Left ventricle myocardium inferior (tissue), 1 donor: ENCODE measurements at regions not wholly inside any gene's neighbourhood (a gene's known extent, or its start where the extent isn't known, plus 50 kb on each side); places are given as distances from the start of the nearest gene placed in this dataset.

ENCODE experiments used
- DNase-seq: peaks from one replicate; pipeline ENCODE4 v3.0.0-alpha.2; 2020
- H3K27ac ChIP-seq: fragments of 200-600 bp; replicated peaks from 2 replicates; pipeline ENCODE4 v1.8.0; 2021
- H3K27me3 ChIP-seq: fragments of 200-600 bp; 2 replicates; pipeline ENCODE4 v1.8.0; 2021; ENCODE audit warnings: low read depth
- H3K36me3 ChIP-seq: fragments of 200-600 bp; 2 replicates; pipeline ENCODE4 v1.8.0; 2021
- H3K4me1 ChIP-seq: fragments of 200-600 bp; 2 replicates; pipeline ENCODE4 v1.8.0; 2021
- H3K4me3 ChIP-seq: fragments of 200-600 bp; 2 replicates; pipeline ENCODE4 v1.8.0; 2021; ENCODE audit warnings: mild to moderate bottlenecking, moderate library complexity
- H3K9me3 ChIP-seq: fragments of 200-600 bp; replicated peaks from 2 replicates; pipeline ENCODE4 v1.8.0; 2021
- intact Hi-C: fragments of 100-400 bp; cut with micrococcal nuclease; formaldehyde crosslinking; loops from one replicate; pipeline ENCODE4 v1.11.0; 2022
- TF ChIP-seq, protein P1 (sequence below): fragments of 200-600 bp; IDR thresholded peaks from 2 replicates; pipeline ENCODE4 v1.8.0; 2021; ENCODE audit warnings: antibody characterized with exemption, mild to moderate bottlenecking, borderline replicate concordance
- donor health status: DM: no; HTN: yes; CAD: no; lungs with severe emphysema.

DNA sequence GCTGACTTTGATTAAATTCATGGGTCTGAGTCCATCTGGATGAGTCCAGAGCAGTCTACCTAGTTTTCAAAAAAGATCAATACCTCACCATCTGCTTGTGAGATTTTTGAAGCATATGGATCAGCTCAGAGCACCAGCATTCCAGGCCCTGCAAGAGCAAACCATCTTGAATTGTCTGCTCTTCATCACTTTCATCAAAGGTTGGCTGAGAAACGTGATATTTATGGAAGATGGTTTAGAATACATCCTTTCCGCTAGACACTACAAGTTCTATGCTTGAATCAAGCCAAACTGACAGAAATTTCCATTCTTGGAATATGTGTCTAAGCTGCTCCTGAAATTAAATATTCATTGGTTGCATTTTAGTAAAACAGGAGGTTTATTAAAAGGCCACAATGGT, 190.3 kb downstream of the KCNRG start:
- Histone ChIP-seq H3K36me3 (no peaks in the 10 kb centered on the region), H3K27me3 (no peaks in the 10 kb centered on the region), H3K27ac (no peak overlapping the region), H3K4me3 (no peak overlapping the region), H3K4me1 (peaks cover 19% of the 10 kb centered on the region), H3K9me3 (no peaks in the 10 kb centered on the region)
- intact Hi-C loops: no loop called here
- TF ChIP-seq, protein P1, sequence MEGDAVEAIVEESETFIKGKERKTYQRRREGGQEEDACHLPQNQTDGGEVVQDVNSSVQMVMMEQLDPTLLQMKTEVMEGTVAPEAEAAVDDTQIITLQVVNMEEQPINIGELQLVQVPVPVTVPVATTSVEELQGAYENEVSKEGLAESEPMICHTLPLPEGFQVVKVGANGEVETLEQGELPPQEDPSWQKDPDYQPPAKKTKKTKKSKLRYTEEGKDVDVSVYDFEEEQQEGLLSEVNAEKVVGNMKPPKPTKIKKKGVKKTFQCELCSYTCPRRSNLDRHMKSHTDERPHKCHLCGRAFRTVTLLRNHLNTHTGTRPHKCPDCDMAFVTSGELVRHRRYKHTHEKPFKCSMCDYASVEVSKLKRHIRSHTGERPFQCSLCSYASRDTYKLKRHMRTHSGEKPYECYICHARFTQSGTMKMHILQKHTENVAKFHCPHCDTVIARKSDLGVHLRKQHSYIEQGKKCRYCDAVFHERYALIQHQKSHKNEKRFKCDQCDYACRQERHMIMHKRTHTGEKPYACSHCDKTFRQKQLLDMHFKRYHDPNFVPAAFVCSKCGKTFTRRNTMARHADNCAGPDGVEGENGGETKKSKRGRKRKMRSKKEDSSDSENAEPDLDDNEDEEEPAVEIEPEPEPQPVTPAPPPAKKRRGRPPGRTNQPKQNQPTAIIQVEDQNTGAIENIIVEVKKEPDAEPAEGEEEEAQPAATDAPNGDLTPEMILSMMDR: no peak
- DNase-seq: no peak

DNA sequence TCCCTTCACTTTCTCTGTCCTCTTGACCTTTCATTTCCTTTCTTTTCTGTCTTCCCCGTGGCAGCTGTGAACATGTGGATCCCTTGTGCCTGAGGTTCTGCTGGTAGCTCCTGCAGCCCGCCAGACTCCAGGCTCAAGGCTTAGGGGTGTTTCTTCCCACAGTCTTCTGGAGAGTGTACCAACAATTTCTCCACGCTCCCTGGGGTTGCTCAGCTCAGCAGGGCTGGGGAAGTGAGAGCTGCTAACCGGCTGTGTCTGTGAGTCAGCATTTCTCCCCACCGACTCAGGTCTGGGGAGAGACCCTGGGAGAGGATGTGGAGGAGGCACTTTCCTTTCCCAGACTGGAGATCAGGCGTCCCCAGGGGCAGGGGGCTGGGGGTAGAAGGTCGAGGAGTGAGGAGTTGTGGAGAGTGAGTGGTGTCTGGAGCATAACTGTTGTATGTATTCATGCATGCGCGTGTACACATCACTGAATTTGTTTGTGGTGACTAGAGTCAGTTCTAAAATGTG, 193.6 kb downstream of the KCNRG start:
- intact Hi-C loops: no loop called here
- Histone ChIP-seq H3K4me3 (peak overlapping the region; percentile 48), H3K9me3 (peaks cover 10% of the 10 kb centered on the region)

DNA sequence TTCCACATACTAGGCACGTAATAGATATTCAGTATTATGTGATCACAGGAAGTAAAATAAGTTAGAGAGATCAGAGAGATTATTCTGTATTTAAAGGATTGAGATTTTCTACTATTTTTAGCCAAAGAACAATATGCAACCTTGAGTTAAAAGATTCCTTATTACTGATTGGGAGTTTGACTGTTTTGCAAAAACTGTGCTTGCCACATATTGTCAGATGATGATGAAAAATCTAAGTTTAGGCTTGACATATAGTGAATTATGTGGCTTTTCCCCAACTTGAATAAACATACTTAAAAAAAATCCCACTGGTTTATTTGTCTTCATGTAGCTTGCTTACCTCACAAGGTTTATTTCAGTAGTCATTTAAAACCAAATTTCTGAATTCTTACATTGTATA, 194.4 kb downstream of the KCNRG start:
- H3K4me3 ChIP-seq: no peak overlapping the region
- no peaks in the 10 kb centered on the region for H3K36me3 ChIP-seq
- H3K4me1 ChIP-seq: peaks cover 13% of the 10 kb centered on the region
- H3K9me3 ChIP-seq: peaks cover 11% of the 10 kb centered on the region
- H3K27me3 ChIP-seq: no peaks in the 10 kb centered on the region
- TF ChIP-seq, protein P1: no peak
- DNase-seq: no peak
- H3K27ac ChIP-seq: no peak overlapping the region
- intact Hi-C loops: no loop called here

More for the DNA sequence above, 193.6 kb downstream of the KCNRG start:
- Histone ChIP-seq H3K4me1 (peaks cover 13% of the 10 kb centered on the region), H3K27me3 (no peaks in the 10 kb centered on the region), H3K27ac (peak overlapping the region; percentile 68), H3K36me3 (no peaks in the 10 kb centered on the region)
- DNase-seq: peak; percentile 48
- TF ChIP-seq, protein P1: no peak

DNA sequence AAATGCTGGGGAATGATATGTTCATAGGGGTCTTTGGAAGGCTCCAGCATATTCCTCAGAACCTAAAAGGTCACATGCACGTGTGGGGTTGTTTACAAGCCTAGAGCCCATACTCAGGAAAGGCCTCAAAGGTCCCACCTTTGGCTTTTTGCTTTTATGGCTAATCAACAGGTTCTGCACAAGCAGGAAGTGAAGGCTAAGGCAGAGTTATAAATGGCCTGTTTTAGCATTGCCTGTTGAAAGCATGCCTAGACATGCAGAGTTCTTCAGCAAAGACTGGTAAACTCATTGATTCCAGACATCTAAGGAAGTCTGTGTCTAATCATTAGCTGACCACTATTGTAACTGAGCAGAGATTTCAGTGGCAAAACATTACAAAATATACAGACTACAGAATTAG, 198.3 kb downstream of the KCNRG start:
- H3K27ac ChIP-seq: no peak overlapping the region
- peaks cover 26% of the 10 kb centered on the region for H3K9me3 ChIP-seq
- intact Hi-C loops: no loop called here
- no peaks in the 10 kb centered on the region for H3K27me3 ChIP-seq
- peaks cover 9% of the 10 kb centered on the region for H3K4me1 ChIP-seq
- H3K36me3 ChIP-seq: no peaks in the 10 kb centered on the region
- TF ChIP-seq, protein P1: no peak
- no peak overlapping the region for H3K4me3 ChIP-seq
- no peak for DNase-seq

DNA sequence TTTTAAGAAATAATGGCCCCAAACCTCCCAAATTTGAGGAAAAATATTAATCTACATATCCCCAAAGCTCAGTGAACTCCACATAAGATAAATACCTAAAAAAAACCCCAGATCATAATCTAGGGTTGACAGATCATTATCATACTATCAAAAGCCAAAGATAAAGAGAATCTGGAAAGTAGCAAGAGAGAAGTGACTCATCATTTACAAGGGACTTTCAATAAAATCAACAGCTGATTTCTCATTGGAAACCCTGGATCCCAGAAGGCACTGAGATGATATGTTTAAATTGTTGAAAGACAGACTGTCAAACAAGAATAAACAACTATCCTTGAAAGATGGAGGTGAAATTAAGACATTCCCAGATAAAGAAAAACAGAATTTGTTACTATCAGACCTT, 199.3 kb downstream of the KCNRG start:
- no peak for DNase-seq
- intact Hi-C loops: no loop called here
- Histone ChIP-seq H3K27ac (no peak overlapping the region), H3K36me3 (no peaks in the 10 kb centered on the region), H3K9me3 (peaks cover 26% of the 10 kb centered on the region), H3K4me1 (no peaks in the 10 kb centered on the region), H3K4me3 (no peak overlapping the region), H3K27me3 (no peaks in the 10 kb centered on the region)
- TF ChIP-seq, protein P1: no peak
